ENCODE measurements at regions not wholly inside any gene's neighbourhood (a gene's known extent, or its start where the extent isn't known, plus 50 kb on each side); places are given as distances from the start of the nearest gene placed in this dataset.

GRCh38 chr2:59568461-59568860 lies 985.0 kb downstream of the BCL11A start:
- Histone ChIP-seq H3K4me3 (ENCODE audit: low read length) (no peak overlapping the region), H3K27ac (ENCODE audit: low read length) (no peak overlapping the region), H3K4me1 (ENCODE audit: low read length) (peaks cover 31% of the 10 kb centered on the region), H3K79me2 (ENCODE audit: low read length) (no peaks in the 10 kb centered on the region), H4K20me1 (ENCODE audit: insufficient read depth, low read length) (no peaks in the 10 kb centered on the region), H3K4me2 (ENCODE audit: low read length) (no peak overlapping the region), H2AFZ (ENCODE audit: low read depth, low read length) (no peak overlapping the region), H3K27me3 (ENCODE audit: low read depth, low read length) (no peaks in the 10 kb centered on the region), H3K9me3 (ENCODE audit: insufficient read depth, low read length) (no peaks in the 10 kb centered on the region), H3K36me3 (replicated peaks; ENCODE audit: low read depth, low read length) (no peaks in the 10 kb centered on the region), H3K9ac (ENCODE audit: low read length) (no peak overlapping the region)
- TF ChIP-seq EZH2phosphoT487 (IDR thresholded peaks at IDR 0.05; ENCODE audit: low read depth) (no peak), CTCF (IDR thresholded peaks at IDR 0.05; ENCODE audit: low read depth, low read length) (no peak)

- peaks cover 44% of the 10 kb centered on the region for H3K4me1 ChIP-seq (ENCODE audit: low read length)
- no peak overlapping the region for H3K4me3 ChIP-seq (ENCODE audit: low read length)
- no peaks in the 10 kb centered on the region for H3K79me2 ChIP-seq (ENCODE audit: low read length)
- H3K36me3 ChIP-seq (replicated peaks; ENCODE audit: low read depth, low read length) = no peaks in the 10 kb centered on the region
- H4K20me1 ChIP-seq (ENCODE audit: insufficient read depth, low read length) = no peaks in the 10 kb centered on the region
- TF ChIP-seq EZH2phosphoT487 (IDR thresholded peaks at IDR 0.05; ENCODE audit: low read depth) (no peak), CTCF (IDR thresholded peaks at IDR 0.05; ENCODE audit: low read depth, low read length) (no peak)
- H3K9ac ChIP-seq (ENCODE audit: low read length) = no peak overlapping the region
- H3K4me2 ChIP-seq (ENCODE audit: low read length) = no peak overlapping the region
- no peaks in the 10 kb centered on the region for H3K9me3 ChIP-seq (ENCODE audit: insufficient read depth, low read length)
- H3K27ac ChIP-seq (ENCODE audit: low read length) = no peak overlapping the region
- no peak overlapping the region for H2AFZ ChIP-seq (ENCODE audit: low read depth, low read length)
- no peaks in the 10 kb centered on the region for H3K27me3 ChIP-seq (ENCODE audit: low read depth, low read length)
These were observed 986.3 kb downstream of the BCL11A start for GRCh38 chr2:59567151-59567550.

- no peaks in the 10 kb centered on the region for H3K27me3 ChIP-seq (ENCODE audit: low read depth, low read length)
- H3K9ac ChIP-seq (ENCODE audit: low read length) = no peak overlapping the region
- H3K4me2 ChIP-seq (ENCODE audit: low read length) = no peak overlapping the region
- no peaks in the 10 kb centered on the region for H3K79me2 ChIP-seq (ENCODE audit: low read length)
- peaks cover 48% of the 10 kb centered on the region for H3K4me1 ChIP-seq (ENCODE audit: low read length)
- no peaks in the 10 kb centered on the region for H3K9me3 ChIP-seq (ENCODE audit: insufficient read depth, low read length)
- no peaks in the 10 kb centered on the region for H4K20me1 ChIP-seq (ENCODE audit: insufficient read depth, low read length)
- no peak overlapping the region for H3K4me3 ChIP-seq (ENCODE audit: low read length)
- H3K36me3 ChIP-seq (replicated peaks; ENCODE audit: low read depth, low read length) = no peaks in the 10 kb centered on the region
- no peak overlapping the region for H2AFZ ChIP-seq (ENCODE audit: low read depth, low read length)
- no peak for TF ChIP-seq EZH2phosphoT487 (IDR thresholded peaks at IDR 0.05; ENCODE audit: low read depth)
- TF ChIP-seq CTCF (IDR thresholded peaks at IDR 0.05; ENCODE audit: low read depth, low read length) = no peak
- no peak overlapping the region for H3K27ac ChIP-seq (ENCODE audit: low read length)
These were observed 986.7 kb downstream of the BCL11A start for GRCh38 chr2:59566739-59567138.

GRCh38 chr2:59561281-59561680 lies 992.2 kb downstream of the BCL11A start:
- no peaks in the 10 kb centered on the region for H4K20me1 ChIP-seq (ENCODE audit: insufficient read depth, low read length)
- TF ChIP-seq EZH2phosphoT487 (IDR thresholded peaks at IDR 0.05; ENCODE audit: low read depth) = no peak
- H3K9ac ChIP-seq (ENCODE audit: low read length) = peak overlapping the region; percentile 61
- H3K4me1 ChIP-seq (ENCODE audit: low read length) = peaks cover 71% of the 10 kb centered on the region
- H3K36me3 ChIP-seq (replicated peaks; ENCODE audit: low read depth, low read length) = no peaks in the 10 kb centered on the region
- H2AFZ ChIP-seq (ENCODE audit: low read depth, low read length) = peak overlapping the region; percentile 35; the same call in 1 of the 2 replicates
- H3K27me3 ChIP-seq (ENCODE audit: low read depth, low read length) = no peaks in the 10 kb centered on the region
- H3K9me3 ChIP-seq (ENCODE audit: insufficient read depth, low read length) = no peaks in the 10 kb centered on the region
- H3K79me2 ChIP-seq (ENCODE audit: low read length) = no peaks in the 10 kb centered on the region
- H3K4me3 ChIP-seq (ENCODE audit: low read length) = peak overlapping the region; percentile 48
- peak overlapping the region; percentile 98 for H3K27ac ChIP-seq (ENCODE audit: low read length)
- peak overlapping the region; percentile 75 for H3K4me2 ChIP-seq (ENCODE audit: low read length)

Data from OCI-LY3 (cell line).